ENCODE measurements at regions not wholly inside any gene's neighbourhood (a gene's known extent, or its start where the extent isn't known, plus 50 kb on each side); places are given as distances from the start of the nearest gene placed in this dataset.

DNA sequence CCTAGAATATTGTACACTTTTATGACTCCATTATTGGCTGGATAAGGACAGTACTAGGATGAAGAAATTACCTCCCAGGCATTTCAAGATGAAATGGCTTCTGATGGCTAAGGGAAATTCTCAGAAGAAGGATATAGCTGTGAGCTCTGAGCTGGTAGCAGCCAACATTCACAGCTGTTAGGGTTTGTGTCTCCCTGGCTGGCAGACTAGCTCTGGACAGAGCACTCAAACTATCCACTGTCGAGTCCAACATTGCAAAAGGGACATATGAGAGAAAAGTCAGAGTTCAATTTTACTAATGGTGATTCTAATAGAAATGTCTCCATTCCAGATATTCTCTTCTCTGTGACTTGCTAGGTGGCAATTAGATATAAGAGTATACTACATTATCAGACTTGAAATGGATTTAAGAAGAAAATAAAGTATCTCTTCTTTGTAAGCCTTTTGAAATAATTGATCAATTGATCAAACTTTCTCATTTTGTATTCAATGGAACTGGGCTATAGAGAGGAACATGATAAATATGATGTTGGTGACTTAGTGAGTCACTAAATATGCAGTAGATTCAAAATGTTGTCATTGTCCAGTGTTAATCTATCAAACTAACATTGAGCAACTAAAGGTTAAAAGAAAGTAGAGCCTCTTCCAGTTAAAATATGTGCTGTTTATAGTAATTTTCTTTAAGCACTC, 1920.3 kb downstream of the SUCLG1 start:
- intact Hi-C loops (cut with DNase I), result no loop called here
- WGBS, 3 donors, result 73 to 82% (median 81%) methylated on average over 1 of the region's 1 CpG
- no peaks in the 10 kb centered on the region for H3K9me3 ChIP-seq
- H3K27ac ChIP-seq, result no peak overlapping the region
- no peak for DNase-seq
- H3K27me3 ChIP-seq, result no peaks in the 10 kb centered on the region
- no peak for TF ChIP-seq EP300 (IDR thresholded peaks at IDR 0.05)
- TF ChIP-seq CTCF (IDR thresholded peaks at IDR 0.05), result no peak
- no peak for TF ChIP-seq POLR2A (IDR thresholded peaks at IDR 0.05)
- no peaks in the 10 kb centered on the region for H3K36me3 ChIP-seq
- no peak overlapping the region for H3K4me3 ChIP-seq
- H3K4me1 ChIP-seq (ENCODE audit: insufficient read depth), result no peaks in the 10 kb centered on the region

DNA sequence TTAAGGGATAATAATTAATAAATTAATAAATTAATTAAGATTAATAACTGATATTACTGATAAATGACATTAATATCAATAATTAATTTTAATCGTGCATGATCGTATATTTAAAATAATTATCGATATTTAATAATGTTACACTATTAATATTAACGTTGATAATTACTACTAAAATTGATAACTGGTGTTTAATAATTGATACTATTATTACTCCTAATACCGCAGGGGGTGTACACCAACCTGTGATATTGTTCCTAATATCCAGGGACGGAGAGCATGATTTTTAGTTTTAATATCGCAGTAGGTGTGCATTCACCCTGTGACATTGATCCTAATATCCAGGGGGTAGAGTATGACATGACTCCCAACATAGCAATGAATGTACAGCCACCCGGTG, 1930.8 kb downstream of the SUCLG1 start:
- intact Hi-C loops (cut with DNase I), result no loop called here
- TF ChIP-seq EP300 (IDR thresholded peaks at IDR 0.05), result no peak
- no peak for TF ChIP-seq POLR2A (IDR thresholded peaks at IDR 0.05)
- DNase-seq, result no peak
- H3K27me3 ChIP-seq, result no peaks in the 10 kb centered on the region
- no peaks in the 10 kb centered on the region for H3K36me3 ChIP-seq
- H3K4me1 ChIP-seq (ENCODE audit: insufficient read depth), result no peaks in the 10 kb centered on the region
- H3K4me3 ChIP-seq, result no peak overlapping the region
- WGBS, 3 donors, result 87 to 90% (median 89%) methylated on average over 8 of the region's 8 CpGs
- H3K27ac ChIP-seq, result no peak overlapping the region
- H3K9me3 ChIP-seq, result no peaks in the 10 kb centered on the region

DNA sequence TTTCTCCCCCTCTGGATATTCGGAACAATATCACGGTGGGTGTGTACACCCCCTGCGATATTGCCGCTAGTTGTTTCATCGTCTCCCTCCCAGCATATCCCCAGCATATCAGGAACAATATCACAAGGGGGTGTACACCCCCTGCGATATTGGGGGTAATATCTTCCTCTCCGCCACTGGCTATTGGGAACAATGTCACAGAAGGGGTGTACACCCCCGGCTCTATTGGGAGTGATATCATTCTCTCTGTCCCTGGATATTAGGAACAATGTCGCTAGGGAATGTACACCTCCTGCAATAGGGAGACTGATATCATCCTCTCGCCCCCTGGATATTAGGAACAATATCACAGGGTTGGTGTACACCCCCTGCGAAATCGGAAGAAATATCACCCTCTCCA, 1932.0 kb downstream of the SUCLG1 start:
- intact Hi-C loops (cut with DNase I), result no loop called here
- TF ChIP-seq POLR2A (IDR thresholded peaks at IDR 0.05) (no peak), EP300 (IDR thresholded peaks at IDR 0.05) (no peak), CTCF (IDR thresholded peaks at IDR 0.05) (no peak)
- H3K9me3 ChIP-seq, result no peaks in the 10 kb centered on the region
- DNase-seq, result no peak
- H3K27ac ChIP-seq, result no peak overlapping the region
- no peaks in the 10 kb centered on the region for H3K4me1 ChIP-seq (ENCODE audit: insufficient read depth)
- H3K27me3 ChIP-seq, result no peaks in the 10 kb centered on the region
- no peak overlapping the region for H3K4me3 ChIP-seq
- WGBS, 3 donors, result 93 to 97% (median 96%) methylated on average over 12 of the region's 12 CpGs
- no peaks in the 10 kb centered on the region for H3K36me3 ChIP-seq

DNA sequence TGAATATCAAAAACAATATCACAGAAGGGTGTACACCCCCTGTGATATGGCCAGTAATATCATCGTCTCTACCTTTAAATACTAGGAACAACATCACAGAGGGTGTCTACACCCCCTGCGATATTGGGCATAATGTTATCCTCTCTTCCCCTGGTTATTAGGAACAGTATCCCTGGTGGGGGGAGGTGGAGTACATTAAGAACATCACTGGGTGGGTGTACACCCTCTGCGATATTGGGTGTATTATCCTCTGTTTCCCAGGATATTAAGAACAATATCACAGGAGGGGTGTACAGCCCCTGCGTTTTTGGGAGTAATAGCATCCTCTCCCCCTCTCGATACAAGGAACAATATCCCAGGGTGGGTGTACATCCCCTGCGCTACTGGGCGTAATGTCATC, 1932.8 kb downstream of the SUCLG1 start:
- no peak overlapping the region for H3K27ac ChIP-seq
- H3K9me3 ChIP-seq, result no peaks in the 10 kb centered on the region
- no peak for DNase-seq
- TF ChIP-seq CTCF (IDR thresholded peaks at IDR 0.05) (no peak), EP300 (IDR thresholded peaks at IDR 0.05) (no peak), POLR2A (IDR thresholded peaks at IDR 0.05) (no peak)
- intact Hi-C loops (cut with DNase I), result no loop called here
- H3K36me3 ChIP-seq, result no peaks in the 10 kb centered on the region
- H3K4me3 ChIP-seq, result no peak overlapping the region
- no peaks in the 10 kb centered on the region for H3K4me1 ChIP-seq (ENCODE audit: insufficient read depth)
- no peaks in the 10 kb centered on the region for H3K27me3 ChIP-seq
- WGBS, 3 donors, result 91 to 95% (median 95%) methylated on average over 7 of the region's 7 CpGs

DNA sequence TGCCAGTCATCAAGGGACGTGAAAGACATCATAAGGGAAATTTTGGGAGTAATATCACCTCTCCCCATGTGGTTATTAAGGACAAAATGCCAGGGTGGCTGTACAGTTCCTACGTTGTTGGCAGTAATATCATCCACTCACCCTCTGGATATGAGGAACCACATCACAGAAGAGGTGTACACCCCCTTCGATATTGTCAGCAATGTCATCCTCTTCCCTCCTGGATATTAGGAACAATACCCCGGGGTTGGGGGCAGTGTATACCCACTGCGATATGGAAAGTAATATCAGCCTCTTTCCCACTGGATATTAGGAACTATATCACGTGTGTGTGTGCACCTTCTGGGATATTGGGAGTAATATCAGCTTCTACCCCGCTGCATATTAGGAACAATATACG, 1933.3 kb downstream of the SUCLG1 start:
- Histone ChIP-seq H3K4me1 (ENCODE audit: insufficient read depth) (no peaks in the 10 kb centered on the region), H3K9me3 (no peaks in the 10 kb centered on the region), H3K36me3 (no peaks in the 10 kb centered on the region), H3K27ac (no peak overlapping the region), H3K4me3 (no peak overlapping the region), H3K27me3 (no peaks in the 10 kb centered on the region)
- 90 to 92% (median 91%) methylated on average over 8 of the region's 8 CpGs for WGBS, 3 donors
- TF ChIP-seq CTCF (IDR thresholded peaks at IDR 0.05) (no peak), EP300 (IDR thresholded peaks at IDR 0.05) (no peak), POLR2A (IDR thresholded peaks at IDR 0.05) (no peak)
- DNase-seq, result no peak
- intact Hi-C loops (cut with DNase I), result no loop called here

All from ovary (tissue), 7 donors.